PFSK-1 (cell line): ENCODE measurements at regions not wholly inside any gene's neighbourhood (a gene's known extent, or its start where the extent isn't known, plus 50 kb on each side); places are given as distances from the start of the nearest gene placed in this dataset.

Source experiments
- FOXP2 ChIP-seq: optimal IDR thresholded peaks from 2 replicates; pipeline ENCODE3; 2011; ENCODE audit warnings: borderline replicate concordance, control low read depth, inconsistent platforms; ENCODE audit not compliant: insufficient read depth; ENCODE audit errors: extremely low read length, extremely low read depth
- POLR2AphosphoS5 ChIP-seq: IDR thresholded peaks from 2 replicates; pipeline ENCODE4 v1.6.1; 2012; ENCODE audit warnings: low read depth, mild to moderate bottlenecking, control low read depth, low read length, moderate library complexity
- SIN3A ChIP-seq: IDR thresholded peaks from 2 replicates; pipeline ENCODE4 v1.6.1; 2012; ENCODE audit warnings: mild to moderate bottlenecking, low read length, moderate library complexity, borderline replicate concordance; ENCODE audit not compliant: insufficient read depth
- TAF1 ChIP-seq: IDR thresholded peaks from 2 replicates; pipeline ENCODE4 v1.6.1; 2012; ENCODE audit warnings: low read length, control low read depth, borderline replicate concordance; ENCODE audit not compliant: insufficient read depth
- TF ChIP-seq, protein P1 (sequence below), 2 experiments: IDR thresholded peaks; 2 replicates each; pipeline versions ENCODE4 v1.6.1 to v1.8.0; 2011 to 2012; ENCODE audit warnings: low read depth in 2 of 2, low read length in 2 of 2, control low read depth in 1 of 2, inconsistent platforms in 1 of 2, mild to moderate bottlenecking in 1 of 2, moderate library complexity in 1 of 2; ENCODE audit not compliant: insufficient read depth in 1 of 2

GRCh38 chr20:63128367-63128766 is 87.6 kb downstream of the YTHDF1 start:
- no peak for TF ChIP-seq SIN3A
- no peak for TF ChIP-seq TAF1
- no peak for TF ChIP-seq POLR2AphosphoS5
- TF ChIP-seq, protein P1, sequence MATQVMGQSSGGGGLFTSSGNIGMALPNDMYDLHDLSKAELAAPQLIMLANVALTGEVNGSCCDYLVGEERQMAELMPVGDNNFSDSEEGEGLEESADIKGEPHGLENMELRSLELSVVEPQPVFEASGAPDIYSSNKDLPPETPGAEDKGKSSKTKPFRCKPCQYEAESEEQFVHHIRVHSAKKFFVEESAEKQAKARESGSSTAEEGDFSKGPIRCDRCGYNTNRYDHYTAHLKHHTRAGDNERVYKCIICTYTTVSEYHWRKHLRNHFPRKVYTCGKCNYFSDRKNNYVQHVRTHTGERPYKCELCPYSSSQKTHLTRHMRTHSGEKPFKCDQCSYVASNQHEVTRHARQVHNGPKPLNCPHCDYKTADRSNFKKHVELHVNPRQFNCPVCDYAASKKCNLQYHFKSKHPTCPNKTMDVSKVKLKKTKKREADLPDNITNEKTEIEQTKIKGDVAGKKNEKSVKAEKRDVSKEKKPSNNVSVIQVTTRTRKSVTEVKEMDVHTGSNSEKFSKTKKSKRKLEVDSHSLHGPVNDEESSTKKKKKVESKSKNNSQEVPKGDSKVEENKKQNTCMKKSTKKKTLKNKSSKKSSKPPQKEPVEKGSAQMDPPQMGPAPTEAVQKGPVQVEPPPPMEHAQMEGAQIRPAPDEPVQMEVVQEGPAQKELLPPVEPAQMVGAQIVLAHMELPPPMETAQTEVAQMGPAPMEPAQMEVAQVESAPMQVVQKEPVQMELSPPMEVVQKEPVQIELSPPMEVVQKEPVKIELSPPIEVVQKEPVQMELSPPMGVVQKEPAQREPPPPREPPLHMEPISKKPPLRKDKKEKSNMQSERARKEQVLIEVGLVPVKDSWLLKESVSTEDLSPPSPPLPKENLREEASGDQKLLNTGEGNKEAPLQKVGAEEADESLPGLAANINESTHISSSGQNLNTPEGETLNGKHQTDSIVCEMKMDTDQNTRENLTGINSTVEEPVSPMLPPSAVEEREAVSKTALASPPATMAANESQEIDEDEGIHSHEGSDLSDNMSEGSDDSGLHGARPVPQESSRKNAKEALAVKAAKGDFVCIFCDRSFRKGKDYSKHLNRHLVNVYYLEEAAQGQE (IDR thresholded peaks at IDR 0.05; ENCODE audit: insufficient read depth in 1 of 2, low read depth in 2 of 2, low read length in 2 of 2), result no peak
- no peak for TF ChIP-seq FOXP2

- TF ChIP-seq TAF1, result no peak
- TF ChIP-seq SIN3A, result no peak
- TF ChIP-seq POLR2AphosphoS5, result no peak
- TF ChIP-seq, protein P1 (IDR thresholded peaks at IDR 0.05; ENCODE audit: insufficient read depth in 1 of 2, low read depth in 2 of 2, low read length in 2 of 2), result no peak
- TF ChIP-seq FOXP2, result no peak
Observed at GRCh38 chr20:63127700-63128364, 88.1 kb downstream of the YTHDF1 start.

DNA sequence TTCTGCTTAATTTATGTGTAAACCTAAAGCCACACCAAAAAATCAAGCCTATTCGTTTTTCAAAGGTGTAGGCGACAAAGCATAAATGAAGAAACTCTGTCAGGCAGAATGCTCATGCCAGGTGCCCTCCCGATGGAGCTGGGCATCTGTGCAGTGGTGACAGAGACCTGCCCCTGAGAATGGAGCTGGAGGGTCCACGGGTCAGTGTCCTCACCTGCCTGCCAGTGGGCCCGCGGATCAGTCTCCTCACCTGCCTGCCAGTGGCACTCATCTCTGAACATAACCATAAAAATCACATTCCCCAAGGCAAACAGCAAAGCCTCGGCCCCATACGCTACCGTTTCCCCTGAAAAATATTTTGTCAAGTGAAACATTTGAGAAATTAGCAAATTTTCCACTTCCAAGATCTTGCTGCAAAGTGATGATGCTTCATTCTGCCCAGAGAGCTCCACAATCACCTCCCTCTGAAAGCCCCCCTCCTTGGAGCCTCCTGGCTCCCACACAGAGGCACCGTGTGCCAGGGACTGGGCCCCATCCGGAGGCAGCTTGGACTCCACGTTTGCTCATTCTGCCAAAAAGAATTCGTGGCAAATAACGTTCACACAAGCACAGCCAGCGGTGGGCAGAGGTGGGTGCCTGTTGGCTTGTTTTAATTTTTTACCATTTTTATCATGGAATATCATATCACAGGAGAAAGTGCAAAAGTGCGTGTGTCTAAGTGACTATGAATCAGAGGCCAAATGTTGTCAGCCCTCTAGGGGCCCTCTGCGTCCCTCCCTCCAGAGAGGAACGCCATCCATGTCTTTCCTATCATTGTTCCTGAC is 88.8 kb downstream of the YTHDF1 start:
- TF ChIP-seq SIN3A, result no peak

DNA sequence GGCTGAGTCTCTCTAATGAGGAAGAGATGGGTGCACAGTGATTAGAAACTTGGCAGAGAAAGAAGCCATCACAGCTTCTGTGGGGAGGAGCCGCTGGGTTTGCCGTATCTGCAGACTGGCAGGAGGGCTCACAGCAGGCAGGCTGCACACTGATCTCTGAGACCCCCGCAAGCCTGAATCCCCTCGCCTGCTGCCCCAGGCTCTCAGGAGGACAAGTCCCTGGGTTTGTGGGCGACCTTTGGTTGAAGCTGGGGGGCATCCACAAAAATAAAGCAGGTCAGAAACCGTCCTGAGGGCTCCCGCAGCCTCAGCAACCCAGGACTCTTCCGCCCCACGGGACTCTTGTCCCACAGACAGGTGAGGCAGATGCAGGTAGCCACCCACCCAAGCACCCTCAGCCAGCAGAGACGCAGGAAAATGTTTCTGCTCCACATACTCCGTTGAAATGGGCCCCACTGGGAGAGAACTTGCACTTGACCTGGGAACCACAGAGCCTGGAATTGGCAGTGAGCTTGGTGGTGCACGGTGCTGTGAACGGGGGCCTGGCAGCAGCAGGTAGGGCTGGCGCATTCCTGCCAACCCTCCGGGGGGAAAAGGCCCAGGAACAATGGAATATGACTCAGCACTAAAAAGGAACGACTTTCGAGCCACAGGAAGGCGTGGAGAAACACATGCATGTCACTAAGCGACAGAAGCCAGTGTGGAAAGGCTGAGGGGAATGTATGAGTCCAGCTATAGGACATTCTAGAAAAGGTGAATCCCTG is 89.9 kb downstream of the YTHDF1 start:
- TF ChIP-seq SIN3A, result no peak
- no peak for TF ChIP-seq TAF1
- no peak for TF ChIP-seq POLR2AphosphoS5
- TF ChIP-seq FOXP2, result no peak
- TF ChIP-seq, protein P1 (IDR thresholded peaks at IDR 0.05; ENCODE audit: insufficient read depth in 1 of 2, low read depth in 2 of 2, low read length in 2 of 2), result no peak

GRCh38 chr20:63125581-63125837 is 90.4 kb downstream of the YTHDF1 start:
- TF ChIP-seq FOXP2, result no peak

- no peak for TF ChIP-seq FOXP2
- no peak for TF ChIP-seq POLR2AphosphoS5
- no peak for TF ChIP-seq TAF1
- TF ChIP-seq, protein P1 (IDR thresholded peaks at IDR 0.05; ENCODE audit: insufficient read depth in 1 of 2, low read depth in 2 of 2, low read length in 2 of 2), result no peak
- TF ChIP-seq SIN3A, result no peak
Observed at GRCh38 chr20:63124782-63125580, 91.0 kb downstream of the YTHDF1 start.
